Parathyroid adenoma (tissue), 2 donors: ENCODE measurements at regions not wholly inside any gene's neighbourhood (a gene's known extent, or its start where the extent isn't known, plus 50 kb on each side); places are given as distances from the start of the nearest gene placed in this dataset.

Experiments
- H2AFZ ChIP-seq: fragments of 300-600 bp; sonication (generic); one replicate; pipeline ENCODE4 v1.7.0; 2017; ENCODE audit warnings: antibody characterized with exemption, mild to moderate bottlenecking
- H3K27ac ChIP-seq: fragments of 300-600 bp; sonication (generic); one replicate; pipeline ENCODE4 v1.7.0; 2017
- H3K27me3 ChIP-seq: fragments of 300-600 bp; sonication (generic); one replicate; pipeline ENCODE4 v1.7.0; 2017; ENCODE audit warnings: low read length; ENCODE audit not compliant: control insufficient read depth, insufficient read depth
- H3K36me3 ChIP-seq: fragments of 300-600 bp; sonication (generic); one replicate; pipeline ENCODE4 v1.7.0; 2017; ENCODE audit warnings: low read length; ENCODE audit not compliant: control insufficient read depth, insufficient read depth
- H3K4me1 ChIP-seq: fragments of 300-600 bp; sonication (generic); one replicate; pipeline ENCODE4 v1.7.0; 2017; ENCODE audit warnings: control low read depth
- H3K4me2 ChIP-seq: fragments of 300-600 bp; sonication (generic); one replicate; pipeline ENCODE4 v1.7.0; 2017; ENCODE audit warnings: low read length
- H3K4me3 ChIP-seq: fragments of 300-600 bp; sonication (generic); one replicate; pipeline ENCODE4 v1.7.0; 2017; ENCODE audit warnings: low read depth, low read length
- H3K79me2 ChIP-seq: fragments of 300-600 bp; sonication (generic); one replicate; pipeline ENCODE4 v1.7.0; 2017; ENCODE audit warnings: control low read depth
- H3K9ac ChIP-seq: fragments of 300-600 bp; sonication (generic); one replicate; pipeline ENCODE4 v1.7.0; 2017; ENCODE audit warnings: mild to moderate bottlenecking
- H3K9me3 ChIP-seq: fragments of 300-600 bp; sonication (generic); one replicate; pipeline ENCODE4 v1.7.0; 2017; ENCODE audit warnings: low read length; ENCODE audit not compliant: control insufficient read depth
- TF ChIP-seq, protein P1 (sequence below): fragments of 300-600 bp; sonication (generic); IDR thresholded peaks from one replicate; pipeline ENCODE4 v1.7.0; 2017; ENCODE audit warnings: antibody characterized with exemption, mild to moderate bottlenecking
- donor health status: primary hyperparathyroidism.

DNA sequence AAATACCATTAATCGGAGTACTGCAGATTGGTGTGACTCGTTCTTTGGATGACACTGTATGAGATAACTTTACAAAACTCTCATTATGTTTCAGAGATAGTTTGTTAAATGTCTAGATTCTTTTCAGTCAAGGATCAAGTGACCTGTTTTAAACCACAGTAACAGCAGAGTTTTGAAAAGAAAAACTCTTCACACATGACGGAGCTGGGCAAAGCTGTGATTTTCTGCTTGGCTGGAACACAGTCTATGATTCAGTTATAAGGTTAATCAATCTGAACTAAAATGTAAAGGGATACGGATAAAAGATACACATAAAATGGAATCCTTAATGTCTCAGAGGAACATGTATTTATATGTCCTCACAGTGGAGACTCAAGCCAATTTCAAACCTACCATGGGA lies 573.2 kb downstream of the PRKD1 start:
- no peaks in the 10 kb centered on the region for H3K9me3 ChIP-seq
- no peaks in the 10 kb centered on the region for H3K79me2 ChIP-seq
- no peak overlapping the region for H3K4me2 ChIP-seq
- H2AFZ ChIP-seq, result no peak overlapping the region
- no peak overlapping the region for H3K27ac ChIP-seq
- no peaks in the 10 kb centered on the region for H3K4me1 ChIP-seq
- TF ChIP-seq, protein P1, sequence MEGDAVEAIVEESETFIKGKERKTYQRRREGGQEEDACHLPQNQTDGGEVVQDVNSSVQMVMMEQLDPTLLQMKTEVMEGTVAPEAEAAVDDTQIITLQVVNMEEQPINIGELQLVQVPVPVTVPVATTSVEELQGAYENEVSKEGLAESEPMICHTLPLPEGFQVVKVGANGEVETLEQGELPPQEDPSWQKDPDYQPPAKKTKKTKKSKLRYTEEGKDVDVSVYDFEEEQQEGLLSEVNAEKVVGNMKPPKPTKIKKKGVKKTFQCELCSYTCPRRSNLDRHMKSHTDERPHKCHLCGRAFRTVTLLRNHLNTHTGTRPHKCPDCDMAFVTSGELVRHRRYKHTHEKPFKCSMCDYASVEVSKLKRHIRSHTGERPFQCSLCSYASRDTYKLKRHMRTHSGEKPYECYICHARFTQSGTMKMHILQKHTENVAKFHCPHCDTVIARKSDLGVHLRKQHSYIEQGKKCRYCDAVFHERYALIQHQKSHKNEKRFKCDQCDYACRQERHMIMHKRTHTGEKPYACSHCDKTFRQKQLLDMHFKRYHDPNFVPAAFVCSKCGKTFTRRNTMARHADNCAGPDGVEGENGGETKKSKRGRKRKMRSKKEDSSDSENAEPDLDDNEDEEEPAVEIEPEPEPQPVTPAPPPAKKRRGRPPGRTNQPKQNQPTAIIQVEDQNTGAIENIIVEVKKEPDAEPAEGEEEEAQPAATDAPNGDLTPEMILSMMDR, result no peak
- H3K36me3 ChIP-seq, result no peaks in the 10 kb centered on the region
- no peak overlapping the region for H3K4me3 ChIP-seq
- H3K27me3 ChIP-seq, result no peaks in the 10 kb centered on the region
- H3K9ac ChIP-seq, result no peak overlapping the region

DNA sequence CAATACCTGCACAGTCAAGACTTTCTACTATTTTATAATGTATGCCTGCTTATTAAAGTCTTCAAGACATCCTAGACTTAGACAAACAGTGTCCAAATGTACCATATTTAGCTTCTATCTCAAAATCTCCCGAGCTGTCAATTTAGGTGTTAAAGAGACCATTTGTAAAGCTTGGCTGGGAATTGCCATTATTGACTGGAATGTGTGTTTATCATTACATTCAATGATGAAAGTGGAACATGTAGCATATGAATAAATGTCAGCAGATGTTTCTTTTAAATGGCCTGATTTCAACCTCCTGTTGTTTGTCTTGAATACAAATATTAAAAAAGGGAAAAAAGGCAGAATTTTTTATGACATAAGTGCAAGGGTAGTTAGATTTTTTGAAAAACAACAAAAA lies 572.3 kb downstream of the PRKD1 start:
- Histone ChIP-seq H3K9ac (no peak overlapping the region), H3K4me3 (no peak overlapping the region), H3K79me2 (no peaks in the 10 kb centered on the region), H3K27ac (no peak overlapping the region), H2AFZ (no peak overlapping the region), H3K36me3 (no peaks in the 10 kb centered on the region), H3K9me3 (no peaks in the 10 kb centered on the region), H3K4me2 (no peak overlapping the region), H3K27me3 (no peaks in the 10 kb centered on the region), H3K4me1 (no peaks in the 10 kb centered on the region)
- TF ChIP-seq, protein P1, result no peak

DNA sequence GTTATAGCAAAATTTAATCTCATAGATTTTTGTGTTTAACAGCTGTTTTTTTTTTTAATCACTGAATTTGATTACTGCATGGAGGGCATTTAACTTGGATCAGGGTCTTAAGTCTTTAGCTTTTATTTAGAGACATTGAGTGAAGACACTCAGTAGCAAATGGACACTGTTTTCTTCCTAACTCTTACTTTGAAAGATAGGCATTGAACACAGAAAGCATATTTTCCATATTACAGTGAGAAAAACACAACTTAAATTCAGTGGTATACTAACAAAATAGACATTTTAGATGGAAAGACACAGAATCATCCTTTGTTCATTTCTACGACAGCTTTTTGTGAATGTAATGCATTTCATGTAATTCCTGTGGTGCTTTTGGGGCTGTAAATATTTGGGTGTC lies 571.8 kb downstream of the PRKD1 start:
- TF ChIP-seq, protein P1, result no peak
- H3K4me1 ChIP-seq, result no peaks in the 10 kb centered on the region
- H3K27ac ChIP-seq, result no peak overlapping the region
- no peak overlapping the region for H3K9ac ChIP-seq
- no peaks in the 10 kb centered on the region for H3K36me3 ChIP-seq
- no peaks in the 10 kb centered on the region for H3K9me3 ChIP-seq
- no peak overlapping the region for H3K4me3 ChIP-seq
- no peaks in the 10 kb centered on the region for H3K27me3 ChIP-seq
- H3K79me2 ChIP-seq, result no peaks in the 10 kb centered on the region
- no peak overlapping the region for H2AFZ ChIP-seq
- H3K4me2 ChIP-seq, result no peak overlapping the region

DNA sequence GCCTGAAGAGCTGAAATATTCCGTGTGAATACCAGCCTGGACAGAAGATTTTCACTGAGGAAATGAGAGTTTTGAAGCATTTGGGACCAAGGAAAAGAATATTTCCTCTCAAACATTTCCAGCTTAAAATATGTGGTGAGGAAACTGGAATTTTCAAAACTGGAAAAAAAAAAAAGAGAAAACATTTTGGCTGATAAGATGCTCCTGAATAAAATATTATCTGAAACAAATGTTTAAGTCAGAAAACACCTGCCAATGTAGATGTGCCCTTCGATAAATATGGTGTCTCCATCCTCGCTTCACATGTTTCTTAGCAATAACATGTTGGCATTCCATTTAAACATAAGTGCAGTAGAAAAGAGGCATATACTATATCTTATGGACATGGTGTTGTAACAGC lies 567.0 kb downstream of the PRKD1 start:
- Histone ChIP-seq H3K27ac (no peak overlapping the region), H3K36me3 (no peaks in the 10 kb centered on the region)
- TF ChIP-seq, protein P1, result no peak

DNA sequence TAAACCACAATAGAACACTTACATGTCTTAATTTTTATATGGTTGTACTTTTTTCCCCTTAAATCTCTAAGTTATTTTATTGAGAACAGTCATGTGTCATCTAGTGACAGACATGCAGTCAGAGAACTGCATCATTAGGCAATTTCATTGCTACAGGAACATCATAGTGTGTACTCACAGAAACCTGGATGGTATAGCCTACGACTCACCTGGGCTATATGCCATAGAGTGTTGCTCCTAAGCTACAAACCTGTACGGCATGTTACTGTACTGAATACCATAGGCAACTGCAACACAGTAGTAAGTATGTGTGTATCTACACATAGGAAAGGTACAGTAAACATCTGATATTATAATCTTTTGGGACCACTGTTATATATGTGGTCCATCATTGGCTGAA lies 557.6 kb downstream of the PRKD1 start:
- no peaks in the 10 kb centered on the region for H3K36me3 ChIP-seq

More for the DNA sequence above, 567.0 kb downstream of the PRKD1 start:
- no peak overlapping the region for H2AFZ ChIP-seq
- H3K27me3 ChIP-seq, result no peaks in the 10 kb centered on the region
- no peak overlapping the region for H3K4me3 ChIP-seq
- no peaks in the 10 kb centered on the region for H3K9me3 ChIP-seq
- H3K4me2 ChIP-seq, result no peak overlapping the region
- H3K79me2 ChIP-seq, result no peaks in the 10 kb centered on the region
- H3K4me1 ChIP-seq, result no peaks in the 10 kb centered on the region
- no peak overlapping the region for H3K9ac ChIP-seq

More for the DNA sequence above, 557.6 kb downstream of the PRKD1 start:
- Histone ChIP-seq H3K9me3 (no peaks in the 10 kb centered on the region), H3K27ac (no peak overlapping the region), H3K27me3 (no peaks in the 10 kb centered on the region), H3K4me1 (no peaks in the 10 kb centered on the region), H3K4me2 (no peak overlapping the region), H3K4me3 (no peak overlapping the region), H2AFZ (no peak overlapping the region), H3K9ac (no peak overlapping the region), H3K79me2 (no peaks in the 10 kb centered on the region)
- TF ChIP-seq, protein P1, result no peak
